GM23338 (cell line): ENCODE measurements at regions not wholly inside any gene's neighbourhood (a gene's known extent, or its start where the extent isn't known, plus 50 kb on each side); places are given as distances from the start of the nearest gene placed in this dataset.

ENCODE experiments used
- CREB1 ChIP-seq: fragments of 250-450 bp; sonication (Bioruptor Pico); IDR thresholded peaks from 2 replicates; pipeline ENCODE4 v1.5.0; 2020; ENCODE audit warnings: low read depth, mild to moderate bottlenecking, moderate library complexity
- EZH2phosphoT487 ChIP-seq: fragments of 200-600 bp; sonication (generic); IDR thresholded peaks from one replicate; pipeline ENCODE4 v1.8.1; 2018; ENCODE audit warnings: antibody characterized with exemption; ENCODE audit not compliant: unreplicated experiment
- JUNB ChIP-seq: IDR thresholded peaks from one replicate; pipeline ENCODE4 v1.6.1; 2016; ENCODE audit warnings: antibody characterized with exemption; ENCODE audit not compliant: unreplicated experiment
- NANOG ChIP-seq: IDR thresholded peaks from 2 replicates; pipeline ENCODE4 v1.6.1; 2016; ENCODE audit warnings: antibody characterized with exemption, borderline replicate concordance
- ZNF114 ChIP-seq: fragments of 250-450 bp; sonication (Bioruptor Pico); IDR thresholded peaks from 2 replicates; pipeline ENCODE4 v1.5.0; 2020; ENCODE audit warnings: mild to moderate bottlenecking, moderate library complexity
- ZNF331 ChIP-seq: fragments of 250-450 bp; sonication (Bioruptor Pico); IDR thresholded peaks from 2 replicates; pipeline ENCODE4 v1.5.0; 2020; ENCODE audit warnings: low read depth, mild to moderate bottlenecking, moderate library complexity
- ZNF462 ChIP-seq: fragments of 250-450 bp; sonication (Bioruptor Pico); IDR thresholded peaks from 2 replicates; pipeline ENCODE4 v1.5.0; 2020; ENCODE audit warnings: mild to moderate bottlenecking, moderate library complexity
- TF ChIP-seq, protein P1 (sequence below): IDR thresholded peaks from one replicate; pipeline ENCODE4 v1.6.1; 2018; ENCODE audit warnings: antibody characterized with exemption; ENCODE audit not compliant: unreplicated experiment
- TF ChIP-seq, protein P2 (sequence below), 2 experiments: fragments of 200-600 bp in 1 of 2; sonication (generic) in 1 of 2; conservative IDR thresholded peaks; 2 replicates each; pipeline versions ENCODE4 v1.5.1 to v1.6.1; 2016 to 2017; ENCODE audit warnings: antibody characterized with exemption in 2 of 2, low read depth in 2 of 2, mild to moderate bottlenecking in 2 of 2, moderate library complexity in 1 of 2

GRCh38 chr3:110646055-110646454 lies 425.6 kb upstream of the NECTIN3 start (continued):
- TF ChIP-seq ZNF462 (CRISPR knock-in tag) (no peak), ZNF114 (CRISPR knock-in tag) (no peak), ZNF331 (no peak), JUNB (no peak), NANOG (no peak), CREB1 (CRISPR knock-in tag) (no peak), EZH2phosphoT487 (no peak)
- TF ChIP-seq, protein P1, sequence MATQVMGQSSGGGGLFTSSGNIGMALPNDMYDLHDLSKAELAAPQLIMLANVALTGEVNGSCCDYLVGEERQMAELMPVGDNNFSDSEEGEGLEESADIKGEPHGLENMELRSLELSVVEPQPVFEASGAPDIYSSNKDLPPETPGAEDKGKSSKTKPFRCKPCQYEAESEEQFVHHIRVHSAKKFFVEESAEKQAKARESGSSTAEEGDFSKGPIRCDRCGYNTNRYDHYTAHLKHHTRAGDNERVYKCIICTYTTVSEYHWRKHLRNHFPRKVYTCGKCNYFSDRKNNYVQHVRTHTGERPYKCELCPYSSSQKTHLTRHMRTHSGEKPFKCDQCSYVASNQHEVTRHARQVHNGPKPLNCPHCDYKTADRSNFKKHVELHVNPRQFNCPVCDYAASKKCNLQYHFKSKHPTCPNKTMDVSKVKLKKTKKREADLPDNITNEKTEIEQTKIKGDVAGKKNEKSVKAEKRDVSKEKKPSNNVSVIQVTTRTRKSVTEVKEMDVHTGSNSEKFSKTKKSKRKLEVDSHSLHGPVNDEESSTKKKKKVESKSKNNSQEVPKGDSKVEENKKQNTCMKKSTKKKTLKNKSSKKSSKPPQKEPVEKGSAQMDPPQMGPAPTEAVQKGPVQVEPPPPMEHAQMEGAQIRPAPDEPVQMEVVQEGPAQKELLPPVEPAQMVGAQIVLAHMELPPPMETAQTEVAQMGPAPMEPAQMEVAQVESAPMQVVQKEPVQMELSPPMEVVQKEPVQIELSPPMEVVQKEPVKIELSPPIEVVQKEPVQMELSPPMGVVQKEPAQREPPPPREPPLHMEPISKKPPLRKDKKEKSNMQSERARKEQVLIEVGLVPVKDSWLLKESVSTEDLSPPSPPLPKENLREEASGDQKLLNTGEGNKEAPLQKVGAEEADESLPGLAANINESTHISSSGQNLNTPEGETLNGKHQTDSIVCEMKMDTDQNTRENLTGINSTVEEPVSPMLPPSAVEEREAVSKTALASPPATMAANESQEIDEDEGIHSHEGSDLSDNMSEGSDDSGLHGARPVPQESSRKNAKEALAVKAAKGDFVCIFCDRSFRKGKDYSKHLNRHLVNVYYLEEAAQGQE, result no peak
- TF ChIP-seq, protein P2, sequence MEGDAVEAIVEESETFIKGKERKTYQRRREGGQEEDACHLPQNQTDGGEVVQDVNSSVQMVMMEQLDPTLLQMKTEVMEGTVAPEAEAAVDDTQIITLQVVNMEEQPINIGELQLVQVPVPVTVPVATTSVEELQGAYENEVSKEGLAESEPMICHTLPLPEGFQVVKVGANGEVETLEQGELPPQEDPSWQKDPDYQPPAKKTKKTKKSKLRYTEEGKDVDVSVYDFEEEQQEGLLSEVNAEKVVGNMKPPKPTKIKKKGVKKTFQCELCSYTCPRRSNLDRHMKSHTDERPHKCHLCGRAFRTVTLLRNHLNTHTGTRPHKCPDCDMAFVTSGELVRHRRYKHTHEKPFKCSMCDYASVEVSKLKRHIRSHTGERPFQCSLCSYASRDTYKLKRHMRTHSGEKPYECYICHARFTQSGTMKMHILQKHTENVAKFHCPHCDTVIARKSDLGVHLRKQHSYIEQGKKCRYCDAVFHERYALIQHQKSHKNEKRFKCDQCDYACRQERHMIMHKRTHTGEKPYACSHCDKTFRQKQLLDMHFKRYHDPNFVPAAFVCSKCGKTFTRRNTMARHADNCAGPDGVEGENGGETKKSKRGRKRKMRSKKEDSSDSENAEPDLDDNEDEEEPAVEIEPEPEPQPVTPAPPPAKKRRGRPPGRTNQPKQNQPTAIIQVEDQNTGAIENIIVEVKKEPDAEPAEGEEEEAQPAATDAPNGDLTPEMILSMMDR (conservative IDR thresholded peaks at IDR 0.05; ENCODE audit: low read depth in 2 of 2), result no peak
